ENCODE measurements at regions not wholly inside any gene's neighbourhood (a gene's known extent, or its start where the extent isn't known, plus 50 kb on each side); places are given as distances from the start of the nearest gene placed in this dataset.

- DNase-seq (ENCODE audit: low read depth, low spot score), result no peak
- H3K27ac ChIP-seq, result no peak overlapping the region
Measured at GRCh38 chr19:30774252-30774766, 402.1 kb downstream of the ZNF536 start.

DNA sequence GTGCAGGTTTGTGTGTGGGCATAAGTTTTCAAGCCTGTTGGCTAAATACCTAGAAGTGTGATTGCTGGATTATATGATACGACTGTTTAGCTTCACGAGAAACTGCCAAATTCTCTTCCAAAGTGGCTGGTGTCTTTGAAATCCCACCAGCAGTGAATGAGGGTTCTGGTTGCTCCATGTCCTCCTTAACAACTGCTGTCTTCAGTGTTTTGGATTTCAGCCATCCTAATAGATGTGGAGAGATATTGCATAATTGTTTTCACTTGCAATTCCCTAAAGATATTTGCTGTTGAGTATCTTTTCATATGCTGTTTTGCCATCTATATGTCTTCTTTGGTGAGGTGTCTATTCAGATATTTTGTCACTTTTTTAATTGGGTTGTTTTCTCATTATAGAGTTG lies 390.5 kb downstream of the ZNF536 start:
- DNase-seq (ENCODE audit: low read depth, low spot score), result no peak
- no peak overlapping the region for H3K27ac ChIP-seq

GRCh38 chr19:30760014-30760413 lies 387.8 kb downstream of the ZNF536 start:
- no peak for DNase-seq (ENCODE audit: low read depth, low spot score)
- H3K27ac ChIP-seq, result no peak overlapping the region

GRCh38 chr19:30757837-30758617 lies 385.8 kb downstream of the ZNF536 start:
- no peak overlapping the region for H3K27ac ChIP-seq
- DNase-seq (ENCODE audit: low read depth, low spot score), result no peak

- no peak overlapping the region for H3K27ac ChIP-seq
- no peak for DNase-seq (ENCODE audit: low read depth, low spot score)
Measured at GRCh38 chr19:30757104-30757836, 385.1 kb downstream of the ZNF536 start.

GRCh38 chr19:30755581-30755980 lies 383.4 kb downstream of the ZNF536 start:
- DNase-seq (ENCODE audit: low read depth, low spot score), result no peak
- H3K27ac ChIP-seq, result no peak overlapping the region

DNA sequence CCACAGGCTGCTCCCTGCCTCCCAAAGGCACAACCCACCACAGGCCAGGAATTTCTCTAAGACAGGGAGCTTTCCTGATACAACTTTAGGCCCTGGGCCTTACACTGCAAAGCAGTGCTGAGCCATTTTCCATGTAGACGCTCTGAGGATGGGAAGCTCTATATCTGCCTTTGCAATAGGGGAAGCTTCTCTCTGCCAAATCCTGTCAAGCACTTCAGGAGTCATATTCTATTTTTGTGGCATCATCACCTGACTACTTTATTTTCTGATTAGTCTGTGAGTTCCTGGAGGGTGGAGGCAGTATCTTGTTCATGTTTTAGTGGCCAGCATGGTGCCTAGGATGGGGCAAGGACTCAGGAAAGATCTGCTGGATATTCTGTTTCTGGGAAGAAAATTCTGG lies 382.0 kb downstream of the ZNF536 start:
- H3K27ac ChIP-seq, result no peak overlapping the region
- no peak for DNase-seq (ENCODE audit: low read depth, low spot score)

DNA sequence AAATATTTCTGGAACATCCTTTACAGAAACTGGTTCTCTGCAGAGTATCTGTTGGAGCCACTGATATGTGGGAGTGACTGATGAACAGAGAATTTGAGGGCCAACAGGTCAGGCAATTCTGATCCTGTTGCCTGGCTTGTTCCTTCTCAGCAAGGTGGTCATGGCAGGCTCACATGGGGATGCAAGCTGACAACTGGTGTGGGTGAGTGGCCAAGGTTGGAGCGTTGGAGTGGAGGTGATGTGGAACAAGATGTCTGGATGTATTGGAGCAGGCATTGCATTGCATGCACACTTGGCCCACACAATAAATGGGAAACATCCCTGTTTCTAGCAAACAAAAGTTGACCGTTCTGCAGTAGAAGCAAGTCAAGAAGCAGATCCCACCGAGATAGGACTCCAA lies 380.7 kb downstream of the ZNF536 start:
- DNase-seq (ENCODE audit: low read depth, low spot score), result no peak

GRCh38 chr19:30752201-30752600 lies 380.0 kb downstream of the ZNF536 start:
- no peak overlapping the region for H3K27ac ChIP-seq
- no peak for DNase-seq (ENCODE audit: low read depth, low spot score)

More for the DNA sequence above, 380.7 kb downstream of the ZNF536 start:
- no peak overlapping the region for H3K27ac ChIP-seq

- DNase-seq (ENCODE audit: low read depth, low spot score), result no peak
- H3K27ac ChIP-seq, result no peak overlapping the region
Measured at GRCh38 chr19:30745476-30745985, 373.3 kb downstream of the ZNF536 start.

DNA sequence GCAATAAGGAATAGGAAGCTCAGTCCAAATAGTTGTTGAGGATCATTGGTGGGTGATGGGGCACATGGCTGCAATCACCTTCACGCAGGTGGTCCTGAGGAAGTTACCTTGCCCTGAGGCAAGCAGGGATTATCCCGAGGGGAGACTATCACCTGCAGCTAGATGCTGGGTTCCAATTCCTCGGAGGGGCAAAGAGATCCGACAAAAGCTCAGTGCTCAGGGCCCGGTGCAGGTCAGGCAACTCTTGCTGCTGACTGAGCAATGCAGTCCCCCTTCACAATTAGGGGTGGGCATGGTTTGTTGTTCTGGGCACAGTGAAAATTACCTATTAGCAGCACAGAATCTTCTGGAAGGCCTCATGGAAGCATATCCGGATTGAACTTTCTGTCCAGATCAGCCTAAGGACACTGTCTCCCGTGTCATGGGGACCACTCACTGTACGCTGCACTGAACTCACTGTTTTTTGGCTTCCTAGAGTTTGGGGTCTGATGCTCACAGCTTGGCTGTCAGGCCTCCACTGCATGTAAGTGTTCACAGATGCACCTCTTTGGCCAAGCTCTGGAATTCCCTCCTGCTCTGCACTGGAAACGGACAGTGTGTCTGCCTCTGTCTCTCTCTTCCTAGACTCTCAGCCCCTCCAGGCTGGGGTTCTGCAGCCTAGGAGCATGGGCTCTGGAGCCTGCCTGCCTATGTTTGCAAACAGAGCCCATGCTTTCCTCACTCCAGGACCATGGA lies 372.7 kb downstream of the ZNF536 start:
- H3K27ac ChIP-seq, result no peak overlapping the region
- no peak for DNase-seq (ENCODE audit: low read depth, low spot score)

DNA sequence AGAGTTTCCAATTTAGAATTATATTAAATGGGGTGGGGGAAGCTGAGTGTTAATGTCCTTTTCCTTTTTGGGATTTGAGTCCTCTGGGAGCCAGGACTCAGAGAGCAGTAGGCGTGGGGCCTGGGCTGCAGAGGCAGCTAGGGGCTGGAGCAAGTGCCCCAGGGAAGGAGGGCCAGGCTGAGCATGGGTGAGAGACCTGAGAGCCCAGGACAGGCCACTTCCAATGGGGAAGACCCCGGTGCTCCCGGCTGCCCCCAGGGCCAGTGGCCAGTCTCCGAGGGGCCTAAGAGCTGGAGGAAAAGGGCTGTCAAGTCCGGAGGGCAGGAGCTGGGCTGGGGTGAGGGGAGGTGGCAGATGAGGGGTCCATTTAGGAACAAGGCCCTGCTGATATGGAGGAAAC lies 371.5 kb downstream of the ZNF536 start:
- no peak for DNase-seq (ENCODE audit: low read depth, low spot score)
- no peak overlapping the region for H3K27ac ChIP-seq

DNA sequence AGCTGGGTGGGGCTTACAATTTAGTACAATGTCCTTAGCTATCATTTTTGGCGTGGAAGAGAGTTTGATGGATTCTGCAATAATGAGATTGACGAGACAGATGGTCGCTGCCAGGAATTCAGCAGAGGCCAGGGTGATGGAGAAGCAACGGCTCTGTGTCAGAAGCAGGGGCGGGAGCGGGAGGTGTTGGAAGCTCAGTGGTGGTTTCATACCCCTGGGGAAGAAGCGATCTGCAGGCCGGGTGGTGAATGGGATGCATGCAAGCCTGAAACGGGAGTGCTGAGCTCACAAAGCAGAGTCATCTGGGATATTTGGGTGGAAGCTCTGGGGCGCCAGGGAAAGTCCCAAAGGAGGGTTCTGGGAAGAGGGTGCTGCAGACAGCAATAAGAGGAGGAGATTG lies 370.8 kb downstream of the ZNF536 start:
- H3K27ac ChIP-seq, result no peak overlapping the region
- DNase-seq (ENCODE audit: low read depth, low spot score), result no peak

- DNase-seq (ENCODE audit: low read depth, low spot score), result no peak
- H3K27ac ChIP-seq, result no peak overlapping the region
Measured at GRCh38 chr19:30742406-30742938, 370.3 kb downstream of the ZNF536 start.

GRCh38 chr19:30741566-30741965 lies 369.4 kb downstream of the ZNF536 start:
- H3K27ac ChIP-seq, result no peak overlapping the region
- no peak for DNase-seq (ENCODE audit: low read depth, low spot score)

DNA sequence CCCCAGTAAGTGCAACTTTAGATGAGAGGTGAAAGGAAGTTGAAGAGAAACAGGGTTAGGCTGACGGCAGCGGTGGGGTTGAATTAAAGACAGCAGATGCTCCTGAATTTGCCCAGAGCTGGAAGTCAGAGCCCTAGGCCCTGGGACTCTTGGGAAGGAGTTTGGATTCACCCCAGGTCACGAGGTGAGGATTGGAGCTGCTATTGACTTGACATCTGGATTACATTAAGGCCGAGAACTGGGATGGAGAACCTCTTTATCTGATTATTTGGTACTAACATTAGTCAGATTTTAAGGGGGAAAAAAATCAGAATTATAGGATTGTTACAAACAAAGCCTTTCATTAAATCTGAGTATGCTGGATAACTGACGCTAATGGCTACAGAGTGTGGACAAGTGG lies 367.2 kb downstream of the ZNF536 start:
- no peak overlapping the region for H3K27ac ChIP-seq
- no peak for DNase-seq (ENCODE audit: low read depth, low spot score)

DNA sequence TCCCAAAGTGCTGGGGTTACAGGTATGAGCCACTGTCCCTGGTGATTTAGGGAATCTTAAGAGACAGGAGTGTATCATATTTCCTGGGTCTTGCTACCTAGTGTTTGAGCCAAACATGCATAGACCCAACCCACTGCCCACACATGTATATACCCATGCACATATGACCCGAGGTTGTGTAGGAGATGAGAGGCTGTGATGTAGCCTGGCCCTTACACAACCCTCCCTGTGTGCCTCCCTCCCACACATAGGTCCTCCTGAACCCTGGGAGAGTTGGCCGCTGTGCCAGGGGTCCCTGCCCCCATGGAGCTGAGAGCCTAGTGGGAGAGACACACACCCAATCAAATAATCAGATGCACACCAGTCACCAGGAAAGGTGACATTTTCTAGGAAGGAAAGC lies 365.9 kb downstream of the ZNF536 start:
- DNase-seq (ENCODE audit: low read depth, low spot score), result no peak
- H3K27ac ChIP-seq, result no peak overlapping the region

- H3K27ac ChIP-seq, result no peak overlapping the region
- no peak for DNase-seq (ENCODE audit: low read depth, low spot score)
Measured at GRCh38 chr19:30734669-30735068, 362.5 kb downstream of the ZNF536 start.

DNA sequence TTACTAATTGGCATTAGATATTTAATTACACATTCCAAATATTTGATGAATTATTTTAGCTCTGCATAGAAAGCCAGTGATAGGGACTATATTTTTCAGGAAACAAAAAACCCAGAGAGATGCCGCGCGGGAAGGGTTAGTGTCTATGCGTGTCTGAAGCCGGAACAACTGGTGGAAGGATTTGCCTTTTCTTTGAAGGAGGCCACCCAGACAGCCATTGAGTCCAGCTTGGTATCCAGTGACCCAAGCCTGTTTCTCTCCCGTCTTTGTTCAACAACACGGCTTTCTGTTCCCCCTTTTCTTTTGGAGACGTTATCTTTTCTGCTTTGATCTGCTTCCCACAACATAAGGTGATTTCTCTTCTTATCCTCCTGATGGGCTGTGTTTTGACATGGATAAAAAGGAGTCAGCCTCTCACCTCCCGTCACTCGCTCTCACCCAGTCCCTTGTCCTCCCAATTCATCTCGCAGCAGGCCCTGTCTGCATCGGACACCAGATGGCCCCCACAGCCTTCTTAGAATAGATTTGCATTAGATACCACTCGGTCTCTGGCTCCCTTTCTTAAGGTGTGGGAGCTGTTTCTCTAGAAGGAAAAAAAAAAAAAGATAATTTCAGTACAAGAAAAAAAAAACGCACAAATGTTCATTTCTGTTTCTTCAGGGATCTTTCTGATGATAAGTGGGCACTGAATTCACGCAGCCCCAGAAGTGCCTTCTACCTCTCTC lies 361.8 kb downstream of the ZNF536 start:
- H3K27ac ChIP-seq, result no peak overlapping the region
- DNase-seq (ENCODE audit: low read depth, low spot score), result no peak

DNA sequence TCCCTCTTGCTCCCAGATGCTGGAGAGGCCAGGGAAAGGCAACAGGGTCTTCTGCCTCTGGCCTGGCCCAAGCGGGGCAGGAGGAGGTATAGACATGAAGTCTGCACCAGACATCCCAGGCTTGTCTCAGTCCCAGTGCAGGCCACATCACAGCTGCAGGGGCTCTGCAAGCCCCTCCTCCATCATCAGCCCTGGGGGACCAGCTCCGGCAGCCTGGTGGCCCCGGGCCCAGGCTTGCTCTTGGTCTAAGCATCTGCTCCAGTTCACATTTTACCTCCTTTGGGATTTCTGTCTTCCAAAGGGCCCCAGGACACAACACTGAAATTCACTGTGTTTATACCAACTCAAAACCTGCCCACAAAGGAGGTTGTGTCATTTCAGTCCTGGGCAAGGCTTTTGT lies 359.4 kb downstream of the ZNF536 start:
- no peak for DNase-seq (ENCODE audit: low read depth, low spot score)
- H3K27ac ChIP-seq, result no peak overlapping the region

Measured in epithelial cell of prostate (primary cell).